COR-L47 (cell line): ENCODE measurements at regions not wholly inside any gene's neighbourhood (a gene's known extent, or its start where the extent isn't known, plus 50 kb on each side); places are given as distances from the start of the nearest gene placed in this dataset.
"Not testable (repeated sequence)": the region's sequence is repeated elsewhere in the genome, so short reads cannot be mapped to it uniquely, and the experiment has no call there.

ENCODE experiments used
- DNase-seq: peaks from one replicate; lab custom pipeline; 2025; lab: John Stamatoyannopoulos, UW

DNA sequence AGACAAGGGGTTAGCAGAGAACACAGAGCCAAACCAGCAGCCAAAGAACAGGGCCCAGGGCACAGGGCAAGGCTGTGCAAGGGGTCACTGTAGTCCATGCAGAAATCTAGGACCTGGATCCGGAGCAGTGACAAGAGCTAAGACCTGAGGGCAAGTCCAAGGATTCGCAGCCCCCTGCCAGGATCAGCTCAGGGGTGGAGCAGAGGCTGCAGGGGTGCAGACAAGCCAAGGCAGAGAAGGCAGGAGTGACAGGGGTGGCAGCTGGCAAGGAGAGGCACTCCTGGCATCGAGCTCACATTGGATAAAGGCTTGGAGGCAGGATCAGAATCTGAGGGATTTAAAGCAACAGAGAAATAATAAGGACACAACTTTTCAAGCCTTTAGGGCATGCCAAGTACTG lies 80.7 kb upstream of the NANOS1 start:
- no peak for DNase-seq

DNA sequence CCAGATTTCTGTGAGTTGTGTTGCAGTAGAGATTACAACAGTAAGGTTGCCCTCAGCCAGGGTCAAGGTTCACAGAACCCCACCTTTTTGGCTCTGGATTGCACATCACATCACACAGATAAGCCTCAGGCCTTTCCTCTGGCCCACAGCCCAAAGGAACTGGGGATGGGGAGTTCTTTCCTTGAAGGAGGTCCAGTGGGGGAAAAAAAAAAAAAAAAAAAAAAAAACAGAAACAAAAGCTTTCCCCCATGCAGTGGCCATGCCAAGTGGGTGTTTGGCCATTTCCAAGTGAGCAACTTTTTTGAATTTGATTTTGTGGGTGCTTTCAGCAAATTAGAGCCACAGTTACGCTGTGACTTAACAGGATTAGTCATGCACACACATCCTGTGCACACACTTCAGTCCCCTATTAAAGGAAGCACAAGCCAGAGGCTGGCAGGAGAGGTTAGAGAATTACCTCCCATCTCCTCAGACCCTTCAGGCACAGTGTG lies 79.3 kb upstream of the NANOS1 start:
- DNase-seq, result no peak

DNA sequence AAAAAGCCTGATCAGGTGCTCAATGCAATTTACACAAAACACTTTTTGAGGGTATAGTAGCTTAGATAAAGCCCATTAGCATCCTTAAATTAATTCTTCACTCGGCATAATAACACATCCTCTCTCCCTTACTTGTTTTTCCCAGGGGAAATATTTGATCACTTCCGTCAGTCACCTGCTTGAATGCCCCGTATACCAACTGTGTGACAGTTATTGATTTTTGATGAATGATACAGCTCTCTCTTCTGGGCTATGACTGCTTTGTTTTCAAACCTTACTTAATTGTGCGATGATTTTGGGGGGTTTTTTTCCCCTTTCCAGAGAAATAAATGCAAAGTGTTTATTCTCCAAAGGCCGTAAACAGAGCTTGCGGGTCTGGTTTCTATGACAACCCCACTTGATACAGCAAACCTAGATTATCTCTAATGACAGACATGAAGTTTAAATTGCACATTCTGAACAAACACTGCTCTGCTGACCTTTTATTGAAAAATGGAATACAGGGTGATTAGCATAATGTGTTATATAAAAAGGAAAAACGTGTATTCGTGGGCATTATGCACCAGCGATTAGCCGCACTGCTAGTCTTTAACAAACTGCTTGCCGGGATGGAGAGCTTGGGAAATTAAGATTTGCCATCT lies 78.4 kb upstream of the NANOS1 start:
- DNase-seq, result no peak

DNA sequence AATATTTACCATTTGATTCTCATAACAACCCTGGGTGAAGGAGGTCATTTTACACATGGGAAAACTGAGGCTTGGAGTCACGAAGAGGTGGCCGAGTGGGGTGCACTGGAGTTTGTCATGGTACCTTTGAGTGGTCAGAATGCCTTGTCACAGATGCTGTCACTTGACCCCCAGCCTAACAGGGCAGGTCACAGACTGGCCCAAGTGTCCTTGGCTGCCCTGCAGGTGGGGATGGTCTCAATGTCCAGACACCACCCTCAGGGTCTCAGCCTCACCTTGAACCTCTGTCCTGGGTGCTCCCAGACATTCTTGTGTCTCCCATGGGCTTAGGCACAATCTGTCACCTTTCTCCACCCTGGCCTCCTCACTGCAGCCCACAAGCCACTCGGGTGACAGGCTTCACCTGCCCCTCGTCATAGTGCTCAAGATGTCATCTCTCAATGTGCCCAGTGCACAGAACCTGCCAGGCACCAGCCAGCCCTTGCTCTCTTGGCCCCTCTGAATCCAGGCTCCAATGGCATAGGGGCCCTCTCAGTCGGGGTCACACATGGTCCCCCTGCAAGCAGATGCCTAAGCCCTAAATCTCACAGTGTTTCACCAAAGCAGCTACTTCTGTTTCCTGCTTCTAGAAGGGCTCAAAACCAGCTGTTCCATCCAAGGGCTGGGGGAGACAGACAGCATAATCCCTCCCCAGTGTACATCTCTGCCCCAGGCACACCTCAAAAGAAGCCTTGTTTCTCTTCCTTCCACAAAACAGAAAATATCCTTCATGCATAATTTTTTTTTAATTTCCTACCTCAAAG lies 76.8 kb upstream of the NANOS1 start:
- DNase-seq, result no peak

DNA sequence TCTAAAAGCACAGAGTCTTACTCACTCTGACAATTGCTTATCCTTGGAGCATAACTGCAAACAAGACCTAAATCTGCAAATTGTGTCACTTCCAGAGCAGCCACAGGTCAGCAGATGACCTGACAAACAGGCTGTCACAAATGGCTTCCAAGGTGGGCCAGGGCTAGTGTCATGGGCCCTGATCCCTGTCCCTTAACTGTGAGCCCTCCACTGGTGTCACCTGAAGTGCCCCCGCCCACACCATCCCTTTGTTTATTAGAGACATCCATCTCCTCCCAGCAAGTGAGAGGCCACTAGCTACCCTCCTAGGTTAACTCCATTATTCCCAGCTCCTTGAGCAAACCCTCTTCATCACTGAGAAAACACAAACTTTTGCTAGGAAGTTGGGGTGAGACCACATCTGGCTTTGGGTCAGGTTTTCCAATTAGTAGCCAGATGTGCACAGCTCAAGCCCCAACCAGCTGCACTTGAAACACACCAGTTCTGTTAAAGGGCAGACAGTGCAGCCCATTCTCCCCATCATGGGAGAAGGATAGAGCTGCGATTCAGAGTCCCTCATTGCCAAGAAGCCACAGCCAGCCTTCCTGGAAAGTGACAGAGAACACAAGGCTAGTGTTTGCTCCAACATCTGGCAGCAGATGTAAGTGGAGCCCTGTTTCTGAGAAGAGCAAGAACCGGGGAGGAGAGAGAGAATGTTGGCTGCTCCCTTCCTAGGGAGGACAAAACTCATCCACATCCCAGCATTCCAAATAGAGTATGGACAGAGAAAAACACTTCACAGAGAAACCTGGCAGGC lies 75.7 kb upstream of the NANOS1 start:
- no peak for DNase-seq

DNA sequence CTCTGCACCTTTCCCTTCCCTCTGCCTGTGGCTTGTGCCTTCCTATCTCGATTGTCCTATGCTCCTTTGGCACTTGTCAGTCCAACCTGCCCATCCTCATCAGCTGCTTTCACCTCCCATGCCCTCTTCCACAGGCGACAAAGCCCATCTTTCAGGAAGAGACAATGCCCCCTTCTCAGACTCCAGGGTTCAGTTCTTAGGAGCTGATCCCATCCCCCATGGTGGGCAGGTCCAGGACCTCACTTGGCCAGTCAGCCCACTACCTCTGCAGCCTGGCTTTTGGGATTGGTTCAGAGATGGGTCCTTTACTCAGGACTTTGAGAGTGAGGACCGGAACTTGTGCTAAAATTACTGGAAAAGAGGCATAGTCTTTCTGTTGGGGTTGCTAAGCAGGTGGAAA lies 74.0 kb upstream of the NANOS1 start:
- DNase-seq, result no peak

DNA sequence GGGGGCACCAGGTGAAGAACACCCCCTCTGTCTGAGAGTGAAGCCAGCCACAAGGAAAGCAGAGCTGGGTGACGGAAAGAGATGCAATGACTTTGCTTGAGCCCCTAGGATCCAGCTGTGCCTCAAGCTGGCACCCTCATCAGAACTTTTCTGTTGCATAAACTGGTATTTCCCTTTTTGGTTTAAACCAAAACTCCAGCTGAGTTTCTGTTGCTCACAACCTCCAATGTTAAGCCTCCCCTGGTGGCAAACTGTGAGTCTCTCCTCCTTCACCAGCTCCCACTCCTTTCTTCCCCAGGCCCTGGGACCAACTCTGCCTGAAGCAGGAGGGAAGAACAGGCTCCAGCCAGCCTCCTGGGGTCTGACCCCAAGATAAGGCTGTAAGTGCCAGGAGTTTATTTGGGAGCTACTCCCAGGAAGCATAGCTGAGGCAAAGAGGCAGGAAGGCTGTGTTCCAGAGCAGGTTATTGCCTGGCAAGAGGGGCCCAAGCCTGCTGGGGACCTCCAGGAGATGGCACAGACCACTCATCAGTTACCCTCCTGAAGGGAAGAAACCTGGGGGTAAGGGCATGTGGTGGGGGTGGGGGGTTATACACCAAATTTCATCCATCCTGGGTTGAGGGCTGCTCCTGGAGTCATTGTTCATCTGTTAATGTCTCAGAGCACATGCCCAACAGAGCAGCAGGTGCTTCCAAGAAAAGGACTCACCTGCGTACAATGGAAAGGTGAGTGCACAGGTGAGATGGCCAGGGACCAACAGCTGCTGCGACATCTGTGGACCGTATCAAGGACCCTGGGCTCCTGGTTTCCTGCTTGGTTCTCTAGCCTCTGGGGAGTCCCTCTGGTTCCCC lies 73.3 kb upstream of the NANOS1 start:
- DNase-seq, result no peak

DNA sequence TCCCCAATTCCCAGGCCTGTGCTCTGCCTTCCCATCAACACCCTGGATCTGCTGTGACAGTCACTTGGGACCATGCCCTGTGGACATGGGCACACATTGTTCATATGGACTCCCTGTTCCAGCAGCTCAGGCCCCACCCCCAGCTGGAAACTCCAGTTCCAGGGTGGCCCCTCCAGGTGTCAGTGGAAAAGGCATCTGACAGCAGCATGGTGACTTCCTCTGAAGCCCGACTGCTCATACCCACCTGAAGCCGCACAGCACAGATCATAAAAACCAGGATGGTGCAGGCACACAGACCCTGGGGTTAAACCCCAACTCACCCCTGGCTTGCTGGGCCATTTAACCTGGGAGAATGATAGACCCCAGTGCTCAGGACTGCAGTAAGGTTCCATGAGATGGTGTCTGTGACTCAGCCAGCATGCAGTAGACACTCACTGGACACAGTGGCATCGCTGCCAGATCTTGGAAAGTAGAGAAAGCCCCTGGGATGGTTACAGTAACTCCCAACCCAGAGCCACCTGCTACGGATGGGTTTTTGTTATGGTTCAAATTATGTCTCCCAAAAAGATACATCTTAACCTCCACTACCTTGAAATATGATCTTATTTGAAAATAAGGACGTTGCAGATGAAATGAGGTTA lies 72.6 kb upstream of the NANOS1 start:
- no peak for DNase-seq

DNA sequence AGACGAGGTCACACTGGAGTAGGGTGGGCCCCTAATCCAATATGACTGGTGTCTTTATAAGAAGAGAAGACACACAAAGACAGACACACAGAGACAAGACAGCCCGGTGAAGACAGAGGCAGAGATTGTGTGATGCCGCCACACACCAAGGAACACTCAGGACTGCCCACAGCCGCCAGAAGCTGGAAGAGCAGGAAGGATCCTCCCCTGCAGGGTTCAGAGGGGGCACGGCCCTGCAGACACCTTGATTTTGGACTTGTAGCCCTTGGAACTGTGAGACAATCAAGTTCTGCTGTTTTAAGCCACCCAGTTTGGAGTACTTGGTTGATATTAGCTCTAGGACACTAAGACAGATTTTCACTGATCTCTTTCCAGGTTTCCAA lies 72.1 kb upstream of the NANOS1 start:
- DNase-seq, result no peak

DNA sequence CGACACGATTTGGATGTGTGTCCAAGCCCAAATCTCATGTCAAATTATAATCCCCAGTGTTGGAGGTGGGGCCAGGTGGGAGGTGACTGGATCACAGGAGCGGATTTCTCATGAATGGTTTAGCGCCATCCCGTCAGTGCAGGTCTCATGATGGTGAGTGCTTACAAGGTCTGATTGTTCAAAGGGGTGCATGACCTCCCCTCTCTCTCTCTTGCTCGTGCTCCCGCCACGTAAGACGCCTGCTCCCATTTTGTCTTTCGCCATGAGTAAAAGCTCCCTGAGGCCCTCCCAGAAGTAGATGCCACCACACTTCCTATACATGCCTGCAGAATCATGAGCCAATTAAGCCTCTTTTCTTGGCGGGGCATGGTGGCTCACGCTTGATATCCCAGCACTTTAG lies 71.5 kb upstream of the NANOS1 start:
- no peak for DNase-seq

DNA sequence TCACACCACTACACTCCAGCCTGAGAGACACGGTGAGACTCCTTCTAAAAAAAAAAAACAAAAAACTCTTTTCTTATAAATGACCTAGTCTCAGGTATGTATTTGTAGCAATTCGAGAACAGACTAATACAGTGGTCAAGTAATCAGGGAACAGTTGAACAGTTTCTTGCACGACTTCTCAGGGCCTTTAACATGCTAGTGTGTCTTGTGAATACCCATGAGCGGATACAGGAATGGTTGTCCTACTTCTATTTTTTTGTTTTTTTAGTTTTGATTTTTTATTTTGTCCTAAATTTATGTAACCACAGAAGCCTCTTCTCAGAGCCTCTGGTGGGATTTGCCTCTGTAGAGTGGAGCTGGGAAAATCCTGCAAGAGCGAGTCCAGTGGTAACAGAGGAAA lies 71.0 kb upstream of the NANOS1 start:
- DNase-seq, result no peak

DNA sequence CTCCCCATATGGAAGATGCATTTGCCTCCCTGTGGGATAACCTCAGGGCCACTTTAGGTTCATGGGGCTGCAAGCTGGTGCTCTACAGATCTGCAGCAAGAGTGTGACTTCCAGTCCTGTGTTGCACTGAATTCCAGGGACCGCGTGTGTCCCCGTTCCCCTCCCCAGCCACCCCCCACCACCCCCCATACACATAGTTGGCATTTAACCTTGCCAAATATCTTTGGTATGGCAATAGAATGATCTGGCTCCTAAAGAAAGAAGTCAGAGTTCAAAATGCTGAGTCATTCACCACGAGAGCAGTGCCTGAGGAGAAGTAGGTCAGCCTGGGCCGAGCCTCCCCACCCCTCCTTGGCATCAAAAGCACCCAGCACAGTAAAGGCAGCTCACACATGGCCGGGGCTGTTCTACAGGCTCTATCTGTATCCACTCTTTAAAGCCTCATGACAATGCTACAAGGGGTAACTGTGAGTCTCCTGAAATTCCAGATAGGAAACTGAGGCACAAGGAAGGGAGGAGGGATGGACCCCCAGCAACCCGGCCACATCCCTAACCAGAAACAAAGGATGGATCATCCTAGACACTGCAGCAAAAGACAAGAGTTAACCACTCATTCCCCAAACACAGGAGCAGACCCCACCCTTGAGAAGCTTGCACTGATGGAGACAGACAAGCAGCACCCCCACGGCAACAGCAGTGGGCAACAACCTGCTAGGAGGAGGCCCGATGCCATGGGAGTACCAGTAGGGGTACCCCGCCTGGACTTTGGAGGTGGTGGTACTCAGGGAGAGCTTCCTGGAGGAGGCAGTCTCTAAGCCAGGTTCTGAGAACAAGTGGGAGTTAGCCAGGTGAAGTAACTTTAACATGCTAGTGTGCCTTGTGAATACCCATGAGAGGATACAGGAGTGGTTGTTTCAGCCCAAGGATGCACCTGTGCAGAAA lies 70.3 kb upstream of the NANOS1 start:
- no peak for DNase-seq

DNA sequence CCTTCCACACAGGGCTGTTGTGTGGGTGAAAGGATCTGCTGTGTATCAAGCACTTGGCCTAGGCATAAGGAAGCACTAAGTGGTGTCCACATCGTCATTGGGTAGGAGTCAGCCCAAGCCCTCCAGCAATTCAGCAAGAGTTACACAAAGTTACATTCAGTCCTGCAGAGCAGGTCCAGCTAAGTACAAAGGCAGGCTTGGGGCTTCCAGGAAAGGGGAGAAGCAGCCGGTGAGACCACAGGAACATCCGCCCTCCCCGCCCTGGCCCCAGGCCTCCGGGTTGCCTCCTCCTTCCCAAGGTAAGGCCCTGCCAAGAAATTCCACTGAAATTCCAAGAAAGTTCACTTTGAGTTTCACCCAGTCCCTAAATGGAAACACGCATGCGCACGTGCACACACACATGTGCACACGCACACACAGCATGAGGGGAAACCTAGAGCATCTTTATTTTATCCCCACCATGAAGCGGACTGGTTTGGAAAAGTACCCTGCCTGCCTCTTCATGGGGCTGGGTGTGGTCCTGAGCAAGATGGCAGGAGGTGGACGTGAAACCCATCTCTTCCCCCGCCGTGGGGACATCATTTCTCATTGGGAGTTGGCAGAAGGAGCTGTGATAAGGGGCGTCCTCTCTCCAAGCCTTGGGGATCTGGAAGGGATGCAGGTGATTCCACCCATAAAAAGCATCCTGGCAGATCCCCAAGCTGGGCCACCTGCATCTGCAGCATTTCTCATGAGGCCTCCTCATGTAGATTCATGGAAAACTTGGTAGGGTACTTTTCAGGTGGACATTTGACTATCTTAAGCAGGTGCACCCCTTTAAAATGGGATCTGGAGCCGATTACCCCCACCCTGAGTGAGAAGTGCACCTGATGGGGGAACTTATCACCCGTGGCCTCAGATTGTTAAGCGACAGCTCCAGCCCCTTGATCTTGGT lies 69.1 kb upstream of the NANOS1 start:
- DNase-seq, result no peak

DNA sequence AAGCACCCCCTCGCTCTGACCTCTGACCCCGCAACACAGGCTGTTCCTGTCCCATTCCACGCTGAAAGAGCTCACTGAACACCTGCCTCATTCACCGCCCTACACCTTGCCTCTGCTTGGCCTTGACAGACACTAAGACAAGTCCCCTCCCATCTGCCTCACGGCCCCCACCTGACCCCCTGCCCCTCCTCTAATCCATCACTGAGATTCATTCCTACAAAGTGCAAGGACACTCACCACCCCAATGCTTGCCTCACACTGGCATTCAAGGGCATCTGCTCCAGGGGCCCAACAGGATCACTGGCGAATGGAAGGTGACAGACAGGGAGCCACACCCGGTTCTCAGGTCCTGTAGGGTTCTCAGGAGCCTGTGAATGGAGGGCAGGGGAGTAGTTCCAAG lies 68.1 kb upstream of the NANOS1 start:
- DNase-seq, result no peak

DNA sequence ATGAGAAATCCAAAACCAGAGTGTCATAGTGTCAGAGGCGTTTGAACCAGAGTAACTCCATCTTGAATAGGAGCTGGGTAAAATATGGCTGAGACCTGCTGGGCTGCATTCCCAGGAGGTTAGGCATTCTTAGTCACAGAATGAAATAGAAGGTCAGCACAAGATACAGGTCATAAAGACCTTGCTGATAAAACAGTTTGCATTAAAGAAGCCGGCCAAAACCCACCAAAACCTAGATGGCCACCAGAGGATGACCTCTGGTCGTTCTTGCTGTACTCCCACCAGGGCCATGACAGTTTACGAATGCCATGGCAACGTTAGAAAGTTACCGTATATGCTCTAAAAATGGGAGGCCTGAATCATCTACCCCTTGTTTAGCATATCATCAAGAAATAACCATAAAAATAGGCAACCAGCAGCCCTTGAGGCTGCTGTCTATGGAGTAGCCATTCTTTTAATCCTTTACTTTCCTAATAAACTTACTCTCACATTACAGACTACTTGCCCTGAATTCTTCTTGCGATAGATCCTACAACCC lies 67.1 kb upstream of the NANOS1 start:
- DNase-seq, result not testable (repeated sequence)

DNA sequence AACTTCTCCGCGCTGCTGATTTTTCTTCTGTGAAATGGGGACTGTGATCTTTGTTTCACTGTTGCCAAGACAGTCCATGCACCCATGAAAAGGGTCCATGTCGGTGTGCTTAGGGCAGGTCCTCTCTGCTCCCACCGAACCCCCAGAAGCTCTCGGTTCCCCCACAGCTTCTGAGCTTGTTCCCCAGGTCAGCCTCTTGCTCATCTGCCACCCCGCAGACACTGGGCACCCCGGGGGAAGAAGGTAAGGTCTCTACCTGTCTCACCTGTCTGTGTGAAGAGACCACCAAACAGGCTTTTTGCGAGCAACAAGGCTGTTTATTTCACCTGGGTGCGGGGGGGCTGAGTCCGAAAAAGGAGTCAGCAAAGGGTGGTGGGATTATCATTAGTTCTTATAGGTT lies 66.2 kb upstream of the NANOS1 start:
- no peak for DNase-seq

DNA sequence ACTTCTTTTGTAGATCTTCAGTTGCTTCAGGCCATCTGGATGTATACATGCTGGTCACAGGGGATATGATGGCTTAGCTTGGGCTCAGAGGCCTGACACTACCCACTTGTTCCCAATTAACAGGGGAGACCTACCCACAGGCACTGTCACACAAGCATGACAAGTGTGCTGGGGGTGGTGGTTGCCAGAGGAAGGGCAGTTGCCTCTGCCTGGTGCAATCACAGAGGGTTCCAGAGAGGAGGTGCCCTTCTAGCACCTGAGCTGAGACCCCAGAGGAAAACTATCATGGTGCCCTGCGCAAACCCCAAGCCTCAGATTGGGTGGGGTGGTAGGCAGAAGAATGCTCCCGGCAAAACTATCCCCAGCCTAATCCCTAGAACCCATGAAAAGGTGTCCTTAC lies 65.6 kb upstream of the NANOS1 start:
- no peak for DNase-seq

DNA sequence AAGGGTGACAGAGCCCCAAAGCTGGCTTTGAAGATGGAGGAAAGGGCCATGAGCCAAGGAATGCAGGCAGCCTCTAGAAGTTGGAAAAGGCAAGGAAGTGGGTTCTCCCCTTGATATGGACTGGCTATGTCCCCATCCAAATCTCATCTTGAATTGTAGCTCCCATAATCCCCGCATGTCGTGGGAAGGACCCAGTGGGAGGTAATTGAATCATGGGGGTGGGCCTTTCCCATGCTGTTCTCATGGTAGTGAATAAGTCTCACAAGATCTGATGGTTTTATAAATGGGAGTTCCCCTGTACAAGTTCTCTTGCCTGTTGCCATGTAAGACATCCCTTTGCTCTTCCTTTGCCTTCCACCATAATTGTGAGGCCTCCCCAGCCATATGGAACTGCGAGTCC lies 65.0 kb upstream of the NANOS1 start:
- DNase-seq, result not testable (repeated sequence)

DNA sequence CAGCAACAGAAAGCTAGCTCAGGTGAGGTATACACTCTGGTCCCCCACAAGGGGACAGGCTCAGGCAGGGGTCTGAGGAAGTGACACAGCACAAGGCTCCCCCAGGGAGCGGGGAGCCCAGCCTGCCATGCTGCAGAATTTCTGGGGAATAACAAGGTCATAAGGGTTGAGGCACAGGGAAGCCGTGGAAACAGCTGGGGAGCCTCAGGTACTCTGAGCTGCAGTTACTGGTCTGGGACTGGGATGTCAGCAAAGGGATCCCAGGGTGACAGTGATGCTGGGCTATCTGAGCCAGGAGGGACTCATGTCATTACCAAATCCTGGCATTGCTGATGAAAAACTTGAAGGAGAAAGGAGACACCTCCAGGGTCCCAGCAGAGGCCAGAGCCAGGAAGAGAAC lies 64.4 kb upstream of the NANOS1 start:
- no peak for DNase-seq
